ENCODE measurements at regions not wholly inside any gene's neighbourhood (a gene's known extent, or its start where the extent isn't known, plus 50 kb on each side); places are given as distances from the start of the nearest gene placed in this dataset.

DNA sequence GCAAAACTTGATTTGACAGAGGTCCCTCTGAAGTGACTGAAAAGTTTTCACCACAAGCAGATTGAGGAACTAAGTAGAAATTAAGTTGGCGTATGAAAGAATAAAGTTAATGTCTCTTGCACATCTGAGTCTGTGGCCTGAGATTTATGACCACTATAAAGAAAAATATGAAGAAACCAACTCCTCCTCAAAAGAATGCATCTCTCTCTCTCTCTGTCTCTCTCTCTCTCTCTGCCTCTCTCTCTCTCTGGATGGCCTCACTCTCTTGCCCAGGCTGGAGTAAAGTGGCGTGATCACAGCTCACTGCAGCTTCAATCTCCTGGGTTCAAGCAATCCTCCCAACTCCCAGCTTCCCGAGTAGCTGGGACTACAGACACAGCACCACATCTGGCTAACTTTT is 55.2 kb downstream of the RPL22L1 start:
- peaks cover 3% of the 10 kb centered on the region for H3K4me1 ChIP-seq (ENCODE audit: insufficient read depth, insufficient read length)
- no peaks in the 10 kb centered on the region for H3K27me3 ChIP-seq (ENCODE audit: insufficient read depth, insufficient read length)
- no peak for DNase-seq (ENCODE audit: low read depth, low spot score)
- no peaks in the 10 kb centered on the region for H3K36me3 ChIP-seq (ENCODE audit: insufficient read depth, insufficient read length, low read length)
- no peaks in the 10 kb centered on the region for H3K9me3 ChIP-seq (ENCODE audit: insufficient read depth, low read length)
- no peak overlapping the region for H3K4me3 ChIP-seq (ENCODE audit: insufficient read length, low read depth)
- no peak overlapping the region for H3K9ac ChIP-seq (ENCODE audit: insufficient read length, low read depth)
- no peak for TF ChIP-seq ZNF274 (IDR thresholded peaks at IDR 0.05; ENCODE audit: low read depth, low read length)
- TF ChIP-seq SUZ12 (IDR thresholded peaks at IDR 0.05; ENCODE audit: extremely low read depth, insufficient read depth, insufficient read length) = no peak
- TF ChIP-seq YY1 (IDR thresholded peaks at IDR 0.05; ENCODE audit: insufficient read depth, insufficient read length) = no peak

GRCh38 chr3:170813266-170813665 is 56.7 kb downstream of the RPL22L1 start:
- no peaks in the 10 kb centered on the region for H3K27me3 ChIP-seq (ENCODE audit: insufficient read depth, insufficient read length)
- no peak overlapping the region for H3K9ac ChIP-seq (ENCODE audit: insufficient read length, low read depth)
- H3K36me3 ChIP-seq (ENCODE audit: insufficient read depth, insufficient read length, low read length) = no peaks in the 10 kb centered on the region
- no peak overlapping the region for H3K4me3 ChIP-seq (ENCODE audit: insufficient read length, low read depth)
- TF ChIP-seq SUZ12 (IDR thresholded peaks at IDR 0.05; ENCODE audit: extremely low read depth, insufficient read depth, insufficient read length) (no peak), YY1 (IDR thresholded peaks at IDR 0.05; ENCODE audit: insufficient read depth, insufficient read length) (no peak), ZNF274 (IDR thresholded peaks at IDR 0.05; ENCODE audit: low read depth, low read length) (no peak)
- peaks cover 3% of the 10 kb centered on the region for H3K4me1 ChIP-seq (ENCODE audit: insufficient read depth, insufficient read length)
- DNase-seq (ENCODE audit: low read depth, low spot score) = no peak
- H3K9me3 ChIP-seq (ENCODE audit: insufficient read depth, low read length) = no peaks in the 10 kb centered on the region

GRCh38 chr3:170811928-170812591 is 57.9 kb downstream of the RPL22L1 start:
- peaks cover 3% of the 10 kb centered on the region for H3K4me1 ChIP-seq (ENCODE audit: insufficient read depth, insufficient read length)
- no peaks in the 10 kb centered on the region for H3K9me3 ChIP-seq (ENCODE audit: insufficient read depth, low read length)
- H3K36me3 ChIP-seq (ENCODE audit: insufficient read depth, insufficient read length, low read length) = no peaks in the 10 kb centered on the region
- H3K27me3 ChIP-seq (ENCODE audit: insufficient read depth, insufficient read length) = no peaks in the 10 kb centered on the region
- peak; percentile 85 for DNase-seq (ENCODE audit: low read depth, low spot score)
- H3K9ac ChIP-seq (ENCODE audit: insufficient read length, low read depth) = no peak overlapping the region
- H3K4me3 ChIP-seq (ENCODE audit: insufficient read length, low read depth) = no peak overlapping the region
- no peak for TF ChIP-seq ZNF274 (IDR thresholded peaks at IDR 0.05; ENCODE audit: low read depth, low read length)
- no peak for TF ChIP-seq YY1 (IDR thresholded peaks at IDR 0.05; ENCODE audit: insufficient read depth, insufficient read length)
- TF ChIP-seq SUZ12 (IDR thresholded peaks at IDR 0.05; ENCODE audit: extremely low read depth, insufficient read depth, insufficient read length) = no peak

DNA sequence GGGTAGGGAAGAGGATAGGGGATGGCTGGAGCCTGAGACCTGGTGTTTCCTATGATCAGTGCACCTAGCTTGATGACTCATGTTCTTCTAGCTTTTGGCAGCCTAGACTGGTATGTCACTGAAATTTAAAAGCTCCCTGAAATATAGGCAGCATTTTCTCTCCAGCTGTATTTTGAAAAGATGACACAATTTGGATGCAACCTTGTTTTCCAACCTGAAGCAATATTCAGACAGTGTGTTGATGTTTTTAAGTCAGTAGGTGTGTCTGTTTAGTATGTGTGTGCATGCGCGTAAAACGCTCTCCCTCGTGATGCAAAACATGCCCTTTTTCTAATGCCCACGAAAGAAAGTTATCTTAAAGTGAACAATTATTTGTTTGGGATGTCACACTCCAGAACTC is 58.5 kb downstream of the RPL22L1 start:
- H3K4me1 ChIP-seq (ENCODE audit: insufficient read depth, insufficient read length) = peaks cover 3% of the 10 kb centered on the region
- H3K9me3 ChIP-seq (ENCODE audit: insufficient read depth, low read length) = no peaks in the 10 kb centered on the region
- H3K4me3 ChIP-seq (ENCODE audit: insufficient read length, low read depth) = no peak overlapping the region
- DNase-seq (ENCODE audit: low read depth, low spot score) = no peak
- H3K27me3 ChIP-seq (ENCODE audit: insufficient read depth, insufficient read length) = no peaks in the 10 kb centered on the region
- TF ChIP-seq ZNF274 (IDR thresholded peaks at IDR 0.05; ENCODE audit: low read depth, low read length) (no peak), YY1 (IDR thresholded peaks at IDR 0.05; ENCODE audit: insufficient read depth, insufficient read length) (no peak), SUZ12 (IDR thresholded peaks at IDR 0.05; ENCODE audit: extremely low read depth, insufficient read depth, insufficient read length) (no peak)
- H3K9ac ChIP-seq (ENCODE audit: insufficient read length, low read depth) = no peak overlapping the region
- H3K36me3 ChIP-seq (ENCODE audit: insufficient read depth, insufficient read length, low read length) = no peaks in the 10 kb centered on the region

GRCh38 chr3:170809975-170810357 is 60.0 kb downstream of the RPL22L1 start:
- TF ChIP-seq SUZ12 (IDR thresholded peaks at IDR 0.05; ENCODE audit: extremely low read depth, insufficient read depth, insufficient read length) = no peak
- no peak for TF ChIP-seq YY1 (IDR thresholded peaks at IDR 0.05; ENCODE audit: insufficient read depth, insufficient read length)
- no peak for TF ChIP-seq ZNF274 (IDR thresholded peaks at IDR 0.05; ENCODE audit: low read depth, low read length)
- H3K36me3 ChIP-seq (ENCODE audit: insufficient read depth, insufficient read length, low read length) = no peaks in the 10 kb centered on the region
- H3K9ac ChIP-seq (ENCODE audit: insufficient read length, low read depth) = no peak overlapping the region
- H3K4me3 ChIP-seq (ENCODE audit: insufficient read length, low read depth) = no peak overlapping the region
- H3K4me1 ChIP-seq (ENCODE audit: insufficient read depth, insufficient read length) = no peaks in the 10 kb centered on the region
- no peaks in the 10 kb centered on the region for H3K27me3 ChIP-seq (ENCODE audit: insufficient read depth, insufficient read length)
- no peaks in the 10 kb centered on the region for H3K9me3 ChIP-seq (ENCODE audit: insufficient read depth, low read length)
- no peak for DNase-seq (ENCODE audit: low read depth, low spot score)

GRCh38 chr3:170809007-170809974 is 60.7 kb downstream of the RPL22L1 start:
- H3K9ac ChIP-seq (ENCODE audit: insufficient read length, low read depth) = no peak overlapping the region
- no peak for TF ChIP-seq YY1 (IDR thresholded peaks at IDR 0.05; ENCODE audit: insufficient read depth, insufficient read length)
- no peaks in the 10 kb centered on the region for H3K27me3 ChIP-seq (ENCODE audit: insufficient read depth, insufficient read length)
- H3K36me3 ChIP-seq (ENCODE audit: insufficient read depth, insufficient read length, low read length) = no peaks in the 10 kb centered on the region
- no peaks in the 10 kb centered on the region for H3K4me1 ChIP-seq (ENCODE audit: insufficient read depth, insufficient read length)
- H3K4me3 ChIP-seq (ENCODE audit: insufficient read length, low read depth) = no peak overlapping the region
- no peaks in the 10 kb centered on the region for H3K9me3 ChIP-seq (ENCODE audit: insufficient read depth, low read length)
- peak; percentile 71 for DNase-seq (ENCODE audit: low read depth, low spot score)

DNA sequence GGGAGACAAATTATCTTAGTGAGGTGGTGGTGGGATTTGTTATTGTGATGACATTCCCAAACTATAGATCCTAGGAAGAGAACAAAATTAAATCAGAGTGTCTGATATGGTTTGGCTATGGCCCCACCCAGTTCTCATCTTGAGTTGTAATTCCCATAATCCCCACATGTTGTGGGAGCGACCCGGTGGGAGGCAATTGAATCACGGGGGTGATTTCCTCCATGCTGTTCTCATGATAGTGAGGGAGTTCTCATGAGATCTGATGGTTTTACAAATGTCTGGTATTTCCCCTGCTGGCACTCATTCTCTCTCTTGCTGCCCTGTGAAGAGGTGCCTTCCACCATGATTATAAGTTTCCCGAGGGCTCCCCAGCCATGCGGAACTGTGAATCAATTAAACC is 62.0 kb downstream of the RPL22L1 start:
- H3K36me3 ChIP-seq (ENCODE audit: insufficient read depth, insufficient read length, low read length) = no peaks in the 10 kb centered on the region
- no peak overlapping the region for H3K9ac ChIP-seq (ENCODE audit: insufficient read length, low read depth)
- no peak for TF ChIP-seq ZNF274 (IDR thresholded peaks at IDR 0.05; ENCODE audit: low read depth, low read length)
- no peak for TF ChIP-seq SUZ12 (IDR thresholded peaks at IDR 0.05; ENCODE audit: extremely low read depth, insufficient read depth, insufficient read length)
- TF ChIP-seq YY1 (IDR thresholded peaks at IDR 0.05; ENCODE audit: insufficient read depth, insufficient read length) = no peak
- H3K9me3 ChIP-seq (ENCODE audit: insufficient read depth, low read length) = no peaks in the 10 kb centered on the region
- DNase-seq (ENCODE audit: low read depth, low spot score) = no peak
- H3K4me1 ChIP-seq (ENCODE audit: insufficient read depth, insufficient read length) = no peaks in the 10 kb centered on the region
- H3K27me3 ChIP-seq (ENCODE audit: insufficient read depth, insufficient read length) = no peaks in the 10 kb centered on the region
- H3K4me3 ChIP-seq (ENCODE audit: insufficient read length, low read depth) = no peak overlapping the region
